GM12891 (cell line): ENCODE measurements at regions not wholly inside any gene's neighbourhood (a gene's known extent, or its start where the extent isn't known, plus 50 kb on each side); places are given as distances from the start of the nearest gene placed in this dataset.

Source experiments
- DNase-seq: peaks from one replicate; pipeline ENCODE4 v3.0.0; 2011; ENCODE audit warnings: low spot score; ENCODE audit not compliant: insufficient read length
- FAIRE-seq: peaks from 2 replicates; lab custom pipeline; 2011; peaks lifted over from hg19 to GRCh38; lab: Jason Lieb, UNC
- PAX5 ChIP-seq: IDR thresholded peaks from 2 replicates; pipeline ENCODE4 v1.6.1; 2011; ENCODE audit warnings: low read length, moderate library complexity, mild to moderate bottlenecking; ENCODE audit not compliant: insufficient read depth, severe bottlenecking
- POLR2A ChIP-seq: IDR thresholded peaks from 2 replicates; pipeline ENCODE4 v1.6.1; 2011; ENCODE audit warnings: low read depth, low read length, control low read depth
- POLR2AphosphoS5 ChIP-seq: IDR thresholded peaks from 2 replicates; pipeline ENCODE4 v1.6.1; 2011; ENCODE audit warnings: low read depth, low read length, control low read depth
- POU2F2 ChIP-seq: IDR thresholded peaks from 2 replicates; pipeline ENCODE4 v1.6.1; 2011; ENCODE audit warnings: low read depth, mild to moderate bottlenecking, control low read depth, low read length, moderate library complexity
- SPI1 ChIP-seq: IDR thresholded peaks from 2 replicates; pipeline ENCODE4 v1.6.1; 2011; ENCODE audit warnings: low read depth, low read length, control low read depth
- TAF1 ChIP-seq: IDR thresholded peaks from 2 replicates; pipeline ENCODE4 v1.6.1; 2011; ENCODE audit warnings: low read depth, low read length, control low read depth

- DNase-seq (no peak), FAIRE-seq (no peak)
- no peak for TF ChIP-seq POLR2AphosphoS5
- no peak for TF ChIP-seq POLR2A
- no peak for TF ChIP-seq SPI1
- TF ChIP-seq TAF1, result no peak
- TF ChIP-seq PAX5, result no peak
- TF ChIP-seq POU2F2, result no peak
Measured at GRCh38 chr10:124186956-124187355, 93.6 kb upstream of the CHST15 start.

- no peak for TF ChIP-seq POU2F2
- no peak for TF ChIP-seq POLR2A
- TF ChIP-seq SPI1, result no peak
- DNase-seq (no peak), FAIRE-seq (no peak)
Measured at GRCh38 chr10:124185084-124185483, 91.7 kb upstream of the CHST15 start.

- no peak for DNase-seq
- TF ChIP-seq TAF1 (no peak), SPI1 (no peak), POU2F2 (no peak), POLR2A (no peak), POLR2AphosphoS5 (no peak), PAX5 (no peak)
- FAIRE-seq, result no peak
Measured at GRCh38 chr10:124184208-124184830, 90.9 kb upstream of the CHST15 start.

GRCh38 chr10:124183617-124184016, 90.2 kb upstream of the CHST15 start:
- FAIRE-seq, result no peak
- DNase-seq, result no peak

GRCh38 chr10:124182088-124182541, 88.7 kb upstream of the CHST15 start:
- DNase-seq (no peak), FAIRE-seq (no peak)
- no peak for TF ChIP-seq POLR2AphosphoS5
- no peak for TF ChIP-seq TAF1
- no peak for TF ChIP-seq PAX5
- no peak for TF ChIP-seq POU2F2
- no peak for TF ChIP-seq POLR2A
- TF ChIP-seq SPI1, result no peak

More at GRCh38 chr10:124183617-124184016, 90.2 kb upstream of the CHST15 start:
- TF ChIP-seq POU2F2 (no peak), POLR2A (no peak), SPI1 (no peak), PAX5 (no peak), TAF1 (no peak)

- TF ChIP-seq POU2F2 (no peak), SPI1 (no peak), PAX5 (no peak), POLR2A (no peak), POLR2AphosphoS5 (no peak), TAF1 (no peak)
- FAIRE-seq, result no peak
Measured at GRCh38 chr10:124181656-124182055, 88.3 kb upstream of the CHST15 start.

GRCh38 chr10:124180947-124181549, 87.7 kb upstream of the CHST15 start:
- no peak for DNase-seq
- no peak for TF ChIP-seq POLR2A
- no peak for TF ChIP-seq SPI1
- TF ChIP-seq POLR2AphosphoS5, result no peak
- TF ChIP-seq TAF1, result no peak
- TF ChIP-seq PAX5, result no peak
- no peak for TF ChIP-seq POU2F2
- no peak for FAIRE-seq

More at GRCh38 chr10:124181656-124182055, 88.3 kb upstream of the CHST15 start:
- no peak for DNase-seq

- TF ChIP-seq POLR2A (no peak), POLR2AphosphoS5 (no peak), PAX5 (no peak), POU2F2 (no peak), TAF1 (no peak), SPI1 (no peak)
- FAIRE-seq (no peak), DNase-seq (no peak)
Measured at GRCh38 chr10:124180044-124180745, 86.8 kb upstream of the CHST15 start.

- FAIRE-seq (no peak), DNase-seq (no peak)
- TF ChIP-seq POU2F2 (no peak), POLR2AphosphoS5 (no peak), SPI1 (no peak), TAF1 (no peak), POLR2A (no peak), PAX5 (no peak)
Measured at GRCh38 chr10:124179308-124180043, 86.1 kb upstream of the CHST15 start.
